ENCODE measurements at regions not wholly inside any gene's neighbourhood (a gene's known extent, or its start where the extent isn't known, plus 50 kb on each side); places are given as distances from the start of the nearest gene placed in this dataset.

DNA sequence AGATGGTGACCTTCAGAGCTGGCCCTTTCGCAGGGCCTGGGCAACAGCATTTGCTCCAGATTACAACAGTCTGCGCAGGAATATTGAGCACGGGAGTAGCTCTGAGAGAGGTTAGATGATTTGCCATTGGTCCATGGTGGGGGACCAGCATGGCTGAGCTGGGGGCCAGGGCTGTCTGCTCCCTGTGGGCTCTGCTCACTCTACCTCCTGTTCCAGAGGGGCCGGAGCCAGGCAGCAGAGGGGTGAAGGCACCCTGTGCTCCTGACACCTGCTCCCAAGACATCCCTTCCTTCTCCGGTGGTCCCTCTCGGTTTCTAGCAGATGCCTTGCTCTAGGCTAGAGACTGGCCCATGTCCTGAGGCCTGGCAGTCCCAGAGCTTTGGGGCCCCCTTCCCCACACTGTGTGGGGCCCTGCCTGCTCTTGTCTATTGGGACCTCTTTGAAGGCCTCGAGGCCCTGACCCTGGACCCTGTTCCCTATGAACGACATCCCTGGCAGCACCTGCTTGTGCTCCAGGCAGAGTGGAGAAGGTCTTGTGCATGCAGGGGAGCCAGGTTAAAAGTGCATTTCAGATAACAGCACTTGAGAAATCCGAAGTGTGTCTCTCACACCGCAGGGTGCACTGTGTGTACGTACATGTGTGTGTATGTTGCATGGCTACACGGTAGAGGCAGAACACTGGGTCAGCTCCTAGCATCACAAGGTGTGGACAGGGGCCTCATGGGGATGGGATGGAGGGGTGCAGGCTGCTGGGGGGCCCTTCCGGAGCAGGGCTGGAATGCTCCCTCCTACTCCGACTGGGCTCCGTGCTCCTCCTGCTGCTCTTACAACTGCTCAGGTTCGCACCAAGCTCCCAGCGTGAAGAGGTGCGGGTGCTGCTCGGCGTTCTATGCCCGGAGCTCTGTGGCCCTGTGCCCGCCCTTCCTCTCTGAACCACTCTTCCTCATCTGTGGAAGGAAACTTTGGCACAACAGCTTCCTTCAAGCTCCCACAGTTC, 123.3 kb upstream of the B3GAT1 start:
- Mint-ChIP-seq H3K27me3 (peaks cover 22% of the 10 kb centered on the region), H3K36me3 (ENCODE audit: low read depth) (no peaks in the 10 kb centered on the region), H3K4me3 (no peak overlapping the region), H3K4me1 (no peaks in the 10 kb centered on the region), H3K27ac (no peak overlapping the region), H3K9me3 (no peaks in the 10 kb centered on the region)
- ATAC-seq (no peak), DNase-seq (no peak)

DNA sequence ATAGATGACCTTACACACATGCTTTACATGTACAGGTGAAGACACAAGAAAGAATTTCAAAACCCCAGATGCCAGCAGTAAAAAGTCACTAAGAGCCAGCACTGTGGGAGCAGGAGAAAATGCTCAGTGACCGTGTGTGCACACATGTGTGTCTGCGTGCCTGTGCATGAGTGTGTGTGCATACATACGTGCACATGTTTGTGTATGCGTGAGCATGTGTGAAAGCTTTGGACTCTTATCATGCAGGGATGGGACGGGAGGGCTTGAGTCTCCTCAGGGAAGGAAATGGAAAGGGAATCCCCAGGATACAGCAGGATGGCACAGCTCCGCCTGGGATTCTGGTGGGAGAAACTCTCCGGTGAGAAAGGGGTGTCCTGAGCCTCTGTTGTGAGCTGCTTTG, 121.5 kb upstream of the B3GAT1 start:
- H3K4me3 Mint-ChIP-seq, result no peak overlapping the region
- no peaks in the 10 kb centered on the region for H3K36me3 Mint-ChIP-seq (ENCODE audit: low read depth)
- DNase-seq (no peak), ATAC-seq (no peak)
- no peak overlapping the region for H3K27ac Mint-ChIP-seq
- H3K4me1 Mint-ChIP-seq, result no peaks in the 10 kb centered on the region
- H3K27me3 Mint-ChIP-seq, result peaks cover 21% of the 10 kb centered on the region
- no peaks in the 10 kb centered on the region for H3K9me3 Mint-ChIP-seq

DNA sequence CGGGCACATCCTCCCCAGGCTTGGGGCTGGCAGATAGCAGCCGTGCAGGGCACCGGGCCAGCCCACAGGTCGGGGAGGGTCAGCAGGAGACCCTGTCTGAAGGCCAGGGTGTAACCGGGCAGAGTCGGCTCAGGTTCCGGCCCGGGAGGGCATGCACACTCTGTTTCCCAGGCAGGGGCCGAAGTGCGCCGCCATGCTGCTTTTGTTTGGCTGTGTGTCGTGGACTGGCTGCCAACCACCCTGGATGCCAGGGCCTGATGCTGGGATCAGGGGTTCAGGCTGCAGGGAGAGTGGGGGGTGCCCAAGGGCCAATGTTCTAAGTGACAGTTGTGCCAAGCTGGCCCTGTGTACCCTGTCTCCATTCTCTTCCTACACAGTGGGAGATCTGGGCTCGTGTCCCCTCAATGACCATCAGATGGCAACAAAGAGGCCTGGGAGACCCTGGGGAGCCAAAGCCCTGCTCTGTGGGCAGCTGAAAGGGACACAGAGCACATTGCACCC, 120.9 kb upstream of the B3GAT1 start:
- no peaks in the 10 kb centered on the region for H3K4me1 Mint-ChIP-seq
- no peak for ATAC-seq
- no peak overlapping the region for H3K27ac Mint-ChIP-seq
- no peak overlapping the region for H3K4me3 Mint-ChIP-seq
- H3K9me3 Mint-ChIP-seq, result no peaks in the 10 kb centered on the region
- no peaks in the 10 kb centered on the region for H3K36me3 Mint-ChIP-seq (ENCODE audit: low read depth)
- no peak for DNase-seq
- H3K27me3 Mint-ChIP-seq, result peaks cover 17% of the 10 kb centered on the region

DNA sequence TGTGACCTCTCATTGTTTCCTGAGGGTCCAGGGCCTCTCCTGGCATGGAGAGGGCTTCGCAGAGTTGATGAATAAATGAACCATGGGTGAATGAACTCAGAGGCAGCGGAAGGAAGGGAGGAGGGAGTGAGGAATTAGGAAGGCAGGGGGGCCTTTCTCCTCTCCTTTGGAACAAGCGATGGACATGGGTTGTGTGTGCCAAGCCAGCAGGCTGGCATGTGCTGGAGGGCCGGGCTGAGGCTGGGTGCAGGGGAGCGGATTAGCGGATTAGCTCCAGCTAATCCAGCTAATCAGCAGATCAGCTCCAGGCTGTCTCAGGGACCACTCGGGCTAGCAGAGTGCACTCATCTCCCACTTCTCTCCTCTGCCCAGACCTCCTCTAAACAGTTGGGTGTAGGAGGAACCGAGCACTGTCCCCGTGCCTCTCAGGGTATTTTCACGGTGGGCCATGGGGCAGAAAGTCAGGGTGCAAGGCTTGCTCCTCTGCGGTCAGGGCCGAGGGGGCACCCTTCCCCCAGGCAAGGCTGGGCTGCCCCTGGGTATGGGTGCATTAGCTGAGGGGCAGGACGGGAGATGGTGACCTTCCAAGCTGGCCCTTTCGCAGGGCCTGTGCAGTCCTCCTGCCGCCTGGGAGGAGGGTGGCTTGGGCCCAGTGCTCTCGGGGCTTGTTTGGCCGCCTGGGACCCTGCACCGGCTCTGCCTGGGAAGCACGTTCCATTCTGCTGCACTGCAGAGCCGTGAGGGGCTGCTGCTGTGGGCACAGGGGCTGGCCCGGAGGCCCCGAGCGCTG, 120.3 kb upstream of the B3GAT1 start:
- DNase-seq, result no peak
- Mint-ChIP-seq H3K27ac (no peak overlapping the region), H3K4me1 (no peaks in the 10 kb centered on the region), H3K36me3 (ENCODE audit: low read depth) (no peaks in the 10 kb centered on the region), H3K9me3 (no peaks in the 10 kb centered on the region), H3K4me3 (no peak overlapping the region), H3K27me3 (peaks cover 13% of the 10 kb centered on the region)
- no peak for ATAC-seq

DNA sequence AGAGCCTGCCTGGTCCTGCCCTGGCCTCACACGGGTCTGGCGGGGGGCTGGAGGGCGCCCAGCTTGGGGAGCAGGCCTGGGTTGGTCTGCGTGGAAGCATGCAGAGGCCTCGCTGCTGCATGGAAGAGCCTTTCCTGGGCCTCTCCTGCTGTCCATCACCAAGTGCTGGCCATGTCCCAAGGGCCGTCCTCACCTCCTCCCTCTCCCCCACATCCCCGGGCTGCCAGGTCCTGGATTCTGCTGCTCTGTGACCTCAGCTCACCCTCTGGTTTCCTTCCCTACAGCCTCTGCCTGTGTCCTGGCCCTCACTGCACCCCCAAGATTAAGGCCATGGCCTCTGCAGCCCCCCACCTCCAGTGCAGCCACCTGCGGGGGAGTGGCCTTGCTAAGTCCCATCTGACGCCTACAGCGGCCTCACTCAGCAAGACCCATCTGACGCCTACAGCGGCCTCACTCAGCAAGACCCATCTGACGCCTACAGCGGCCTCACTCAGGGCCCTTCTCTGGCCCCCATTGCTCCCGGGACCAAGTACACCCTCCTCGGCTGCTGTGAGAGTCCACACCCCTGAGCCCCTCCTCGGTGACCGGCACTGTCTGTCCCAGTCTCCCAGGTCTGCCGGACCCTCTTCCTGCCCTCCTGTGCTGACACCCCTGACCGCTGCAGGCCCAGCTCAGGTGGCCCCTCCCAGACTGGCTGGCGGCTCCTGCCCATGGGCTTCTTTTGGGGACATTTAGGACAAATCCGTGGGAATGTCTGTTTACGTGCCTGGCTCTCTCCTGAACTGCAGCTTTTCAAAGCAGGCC, 119.5 kb upstream of the B3GAT1 start:
- DNase-seq (no peak), ATAC-seq (no peak)
- H3K27me3 Mint-ChIP-seq, result peaks cover 10% of the 10 kb centered on the region
- H3K9me3 Mint-ChIP-seq, result no peaks in the 10 kb centered on the region
- H3K4me1 Mint-ChIP-seq, result no peaks in the 10 kb centered on the region
- no peaks in the 10 kb centered on the region for H3K36me3 Mint-ChIP-seq (ENCODE audit: low read depth)
- H3K4me3 Mint-ChIP-seq, result no peak overlapping the region
- no peak overlapping the region for H3K27ac Mint-ChIP-seq

DNA sequence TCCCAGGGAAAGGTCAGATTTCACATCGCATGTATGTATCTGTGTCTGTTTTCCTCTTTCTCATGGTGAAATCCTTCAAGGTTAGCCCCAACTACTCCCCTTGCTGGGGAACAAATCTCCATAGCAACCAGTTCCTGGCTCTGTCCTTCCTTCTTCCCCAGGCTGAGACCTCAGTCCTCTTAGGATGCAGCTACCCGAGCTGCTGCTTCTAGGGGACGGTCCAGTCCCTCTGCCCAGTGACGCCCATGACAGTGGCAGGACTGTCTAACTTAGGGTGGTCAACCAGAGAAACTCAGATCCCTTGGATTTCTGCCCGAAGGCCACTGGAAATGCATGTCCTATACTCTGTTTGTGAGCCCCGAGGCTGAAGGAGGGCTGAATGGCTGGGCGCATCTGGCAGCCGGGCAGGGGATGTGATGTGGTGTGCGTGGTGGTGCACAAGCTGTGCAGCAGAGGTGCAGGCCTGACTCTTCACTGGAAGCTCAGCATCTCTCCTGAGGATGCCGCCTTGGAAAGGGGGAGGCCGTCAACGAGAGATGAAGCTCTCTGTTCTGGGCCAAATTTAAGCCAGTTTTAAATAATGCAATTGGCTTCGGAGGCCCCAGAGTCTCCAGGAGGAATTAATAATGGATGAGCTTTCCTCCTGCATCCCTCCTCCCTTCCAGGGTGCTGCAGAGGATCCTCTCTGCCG, 118.7 kb upstream of the B3GAT1 start:
- DNase-seq (no peak), ATAC-seq (no peak)
- Mint-ChIP-seq H3K9me3 (no peaks in the 10 kb centered on the region), H3K4me3 (no peak overlapping the region), H3K36me3 (ENCODE audit: low read depth) (no peaks in the 10 kb centered on the region), H3K27ac (no peak overlapping the region), H3K4me1 (no peaks in the 10 kb centered on the region), H3K27me3 (peaks cover 3% of the 10 kb centered on the region)

DNA sequence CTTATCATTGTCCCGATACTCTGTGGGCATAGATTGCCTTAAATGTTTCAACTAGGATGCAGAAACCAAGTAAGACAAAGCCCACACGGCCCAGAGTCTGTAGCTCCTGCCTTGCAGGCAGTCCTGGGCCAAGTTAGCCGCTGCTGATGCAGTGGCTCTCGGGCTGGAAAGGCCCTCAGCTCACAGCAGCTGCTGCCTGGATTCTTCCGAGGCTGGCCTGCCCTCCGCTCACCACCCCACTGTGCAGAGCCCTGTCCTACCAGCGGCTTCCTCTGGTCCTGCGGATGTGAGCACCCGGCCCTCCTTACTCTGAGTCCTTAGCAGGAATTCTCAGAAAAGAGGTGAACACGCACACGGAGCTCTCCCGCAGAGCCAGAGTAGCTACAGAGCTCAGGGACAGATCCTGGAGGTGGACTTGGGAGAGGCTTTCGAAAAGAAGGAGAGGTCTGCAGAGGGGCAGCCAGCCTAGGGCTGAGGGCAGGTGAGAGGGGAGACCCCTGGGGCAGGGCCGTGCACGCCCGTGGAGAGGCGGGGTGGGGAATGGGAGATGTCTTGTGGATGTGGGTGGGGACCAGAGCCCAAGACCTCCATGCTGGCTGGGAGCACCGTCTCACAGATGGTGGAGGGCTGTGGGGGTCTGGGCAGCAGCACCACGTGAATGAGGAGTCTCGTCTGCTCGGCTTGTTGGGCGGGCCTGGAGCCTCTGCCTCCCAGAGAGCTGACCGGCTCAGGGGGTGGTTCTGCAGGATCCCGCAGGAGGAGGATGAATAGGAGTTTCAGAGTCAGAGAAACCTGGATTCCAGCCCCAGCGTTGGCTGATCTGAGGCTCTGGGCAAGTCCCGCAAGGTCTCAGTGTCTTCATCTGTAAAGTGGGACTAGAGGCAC, 117.4 kb upstream of the B3GAT1 start:
- Mint-ChIP-seq H3K4me1 (no peaks in the 10 kb centered on the region), H3K27ac (no peak overlapping the region), H3K4me3 (no peak overlapping the region), H3K27me3 (peaks cover 2% of the 10 kb centered on the region), H3K36me3 (ENCODE audit: low read depth) (no peaks in the 10 kb centered on the region), H3K9me3 (no peaks in the 10 kb centered on the region)
- DNase-seq, result no peak
- no peak for ATAC-seq

DNA sequence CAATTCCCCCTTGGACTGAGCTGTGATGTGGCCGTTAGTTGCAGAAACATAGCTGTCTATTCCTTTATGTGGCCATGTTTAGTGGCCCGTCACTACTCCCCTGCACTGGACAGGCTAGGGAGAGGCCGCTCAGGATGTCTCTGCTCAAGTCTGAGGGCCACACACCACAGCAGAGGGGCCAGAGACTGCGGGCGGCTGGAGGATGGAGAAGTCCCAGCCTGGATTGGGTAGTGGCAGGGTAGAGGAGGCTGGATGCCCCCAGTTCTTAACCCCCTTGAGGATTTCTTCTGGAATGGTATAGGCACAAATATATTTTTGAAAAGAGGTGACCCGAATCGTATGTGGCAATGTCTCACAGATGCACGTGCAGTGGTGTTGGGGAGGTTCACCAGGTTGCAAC, 116.4 kb upstream of the B3GAT1 start:
- Mint-ChIP-seq H3K27me3 (peaks cover 2% of the 10 kb centered on the region), H3K27ac (no peak overlapping the region), H3K4me3 (no peak overlapping the region), H3K36me3 (ENCODE audit: low read depth) (no peaks in the 10 kb centered on the region), H3K4me1 (no peaks in the 10 kb centered on the region), H3K9me3 (no peaks in the 10 kb centered on the region)
- no peak for DNase-seq
- ATAC-seq, result no peak

DNA sequence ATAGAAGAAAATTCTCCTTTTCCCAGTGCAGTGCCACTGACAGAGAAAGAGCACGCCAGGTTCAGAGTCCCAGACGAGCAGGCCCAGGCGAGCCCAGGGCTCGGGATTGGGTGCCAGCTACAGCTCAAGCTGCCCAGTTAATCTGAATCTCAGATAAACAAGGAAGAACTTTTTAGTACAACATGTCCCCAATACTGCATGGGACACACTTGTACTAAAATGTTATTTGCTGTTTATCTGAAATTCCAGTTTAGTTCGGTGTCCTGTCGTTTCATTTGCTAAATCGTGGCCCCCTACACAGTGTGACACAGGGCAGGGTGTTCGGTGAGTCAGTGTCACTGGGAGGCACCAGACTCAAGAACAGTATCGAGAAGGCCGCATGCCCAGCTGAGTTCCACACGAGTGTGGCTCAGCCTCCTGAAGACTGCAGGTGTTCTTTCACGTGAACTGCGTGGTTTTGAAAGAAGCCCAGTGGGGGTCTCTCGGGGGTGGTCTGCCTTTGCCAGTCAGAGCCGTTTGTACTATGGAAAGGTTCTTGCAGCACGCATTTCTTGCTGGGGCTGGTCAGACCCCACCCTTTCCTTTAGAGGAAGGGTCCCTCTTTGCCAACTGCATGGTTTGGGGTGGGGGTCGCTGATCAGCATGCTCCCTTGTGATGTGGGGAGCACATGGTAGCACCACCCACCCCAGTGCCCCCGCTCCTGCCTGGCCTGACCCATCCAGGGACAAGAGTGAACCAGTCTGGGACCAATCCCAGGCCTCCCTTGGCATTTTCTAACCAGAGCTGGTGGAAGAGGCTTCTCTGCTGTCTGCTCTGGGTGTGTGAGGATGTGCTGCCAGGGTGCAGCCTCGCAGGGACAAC, 115.6 kb upstream of the B3GAT1 start:
- no peak for ATAC-seq
- DNase-seq, result no peak
- Mint-ChIP-seq H3K9me3 (no peaks in the 10 kb centered on the region), H3K36me3 (ENCODE audit: low read depth) (no peaks in the 10 kb centered on the region), H3K4me3 (no peak overlapping the region), H3K27ac (no peak overlapping the region), H3K4me1 (no peaks in the 10 kb centered on the region), H3K27me3 (peaks cover 2% of the 10 kb centered on the region)

DNA sequence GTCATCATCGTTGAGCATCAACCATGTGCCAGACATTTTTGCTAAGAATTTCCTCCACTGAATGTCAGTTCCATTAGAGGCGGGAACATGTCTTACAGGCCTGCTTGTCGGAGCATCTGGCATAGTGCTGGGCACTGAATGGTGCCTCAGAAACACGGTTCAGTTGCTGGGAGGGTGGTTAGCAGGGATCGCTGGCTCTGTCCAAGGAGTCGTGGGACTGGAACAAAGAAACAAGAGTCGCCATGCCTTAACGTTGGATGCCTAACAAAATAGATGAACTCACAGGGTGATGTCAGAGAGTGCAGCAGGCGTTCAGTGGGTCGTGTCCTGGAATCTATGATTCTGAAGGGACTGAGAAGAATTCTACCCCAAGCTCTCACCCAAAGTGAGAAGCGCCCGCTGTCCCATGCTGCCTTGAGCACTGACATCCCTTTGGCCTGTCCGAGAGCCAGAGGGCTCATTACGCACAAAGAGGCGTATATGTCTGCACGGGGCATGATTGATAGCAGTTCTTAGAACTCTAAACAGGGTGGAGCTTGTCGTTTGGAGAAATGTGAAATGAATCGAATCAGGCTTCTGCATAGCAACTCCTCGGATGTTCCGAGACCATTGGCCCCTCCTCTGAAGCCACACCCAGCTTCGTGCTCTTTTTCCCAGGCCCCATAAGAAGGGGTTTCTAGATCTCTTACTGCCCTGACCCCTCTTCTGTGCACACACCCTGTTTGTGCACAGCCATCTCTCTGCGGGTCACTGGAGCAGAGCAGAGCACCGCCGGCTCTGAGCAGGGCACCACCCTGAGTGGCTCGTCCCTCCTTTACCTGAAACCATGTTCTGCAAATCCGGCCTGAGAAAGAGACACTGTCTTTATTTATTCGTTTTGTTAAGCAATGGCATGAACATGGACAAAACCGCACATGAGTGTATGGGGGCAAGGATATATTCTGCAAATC, 113.1 kb upstream of the B3GAT1 start:
- H3K4me3 Mint-ChIP-seq, result no peak overlapping the region
- H3K27me3 Mint-ChIP-seq, result peaks cover 2% of the 10 kb centered on the region
- no peak for ATAC-seq
- H3K27ac Mint-ChIP-seq, result no peak overlapping the region
- no peak for DNase-seq
- H3K9me3 Mint-ChIP-seq, result no peaks in the 10 kb centered on the region
- H3K36me3 Mint-ChIP-seq (ENCODE audit: low read depth), result no peaks in the 10 kb centered on the region
- no peaks in the 10 kb centered on the region for H3K4me1 Mint-ChIP-seq

DNA sequence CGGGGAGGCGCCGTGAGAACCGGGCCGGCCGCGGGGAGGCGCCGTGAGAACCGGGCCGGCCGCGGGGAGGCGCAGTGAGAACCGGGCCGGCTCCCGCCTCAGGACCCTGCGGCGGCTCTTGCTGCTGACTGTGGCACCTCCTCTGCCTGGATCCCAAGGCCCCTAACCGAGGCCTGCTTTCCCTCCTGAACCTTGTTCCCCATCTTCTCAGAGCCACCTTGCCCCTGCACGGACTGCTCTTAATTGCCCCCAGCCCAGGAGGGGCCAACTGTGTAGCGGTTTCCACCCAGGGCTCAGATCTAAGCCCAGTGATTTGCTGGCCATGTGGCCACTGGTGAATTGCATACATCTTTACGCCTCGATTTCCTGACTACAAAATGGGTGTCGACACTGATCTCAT, 112.2 kb upstream of the B3GAT1 start:
- ATAC-seq, result no peak
- H3K4me3 Mint-ChIP-seq, result no peak overlapping the region
- H3K36me3 Mint-ChIP-seq (ENCODE audit: low read depth), result no peaks in the 10 kb centered on the region
- H3K27me3 Mint-ChIP-seq, result peaks cover 2% of the 10 kb centered on the region
- no peak overlapping the region for H3K27ac Mint-ChIP-seq
- H3K9me3 Mint-ChIP-seq, result no peaks in the 10 kb centered on the region
- no peak for DNase-seq
- no peaks in the 10 kb centered on the region for H3K4me1 Mint-ChIP-seq

Data from activated naive CD8-positive, alpha-beta T cell treated with anti-CD3 and anti-CD28 coated beads, Interleukin-2, amount 50 U/mL, for 24 hours (primary cell).